HCT116 (cell line): ENCODE measurements at regions not wholly inside any gene's neighbourhood (a gene's known extent, or its start where the extent isn't known, plus 50 kb on each side); places are given as distances from the start of the nearest gene placed in this dataset.

Experiments
- ATAC-seq: fragments of 200-7000 bp; cut with Tn5 transposase; 2 replicates; pipeline ENCODE4 v1.9.1; 2020; ENCODE audit warnings: mild to moderate bottlenecking, moderate library complexity
- BruUV-seq: library from RNA; stranded (reverse); fragments of 400-500 nt; replicated peaks from 2 replicates; lab custom pipeline; 2021; lab: Mats Ljungman, UMichigan
- CTCF ChIA-PET: fragments of 300-600 bp; sonication (Branson Sonifier 250); formaldehyde crosslinking; loops from one replicate; lab custom pipeline; 2021; ENCODE audit warnings: antibody characterized with exemption; lab: Charles Lee
- POLR2A ChIA-PET: fragments of 300-600, 350-600 bp; sonication (Branson Sonifier 250); formaldehyde crosslinking; loops from one replicate; lab custom pipeline; 2021; ENCODE audit warnings: antibody characterized with exemption; lab: Charles Lee
- RAD21 ChIA-PET, 2 experiments: fragments of 300-600 bp; sonication (Branson Sonifier 250); formaldehyde crosslinking; loops; one replicate each; lab custom pipeline; 2023; ENCODE audit warnings: low total read pairs in 2 of 2; ENCODE audit not compliant: uncharacterized antibody in 2 of 2, unreplicated experiment in 2 of 2, low non-redundant PET in 1 of 2; lab: Charles Lee
- DNase-seq: peaks from one replicate; pipeline ENCODE4 v3.0.0-alpha.2; 2010; ENCODE audit warnings: low read depth, low spot score
- H2AFZ ChIP-seq: fragments of 200-600 bp; shearing (Covaris generic), sonication (generic); 2 replicates; pipeline ENCODE4 v1.6.1; 2017; ENCODE audit warnings: low read depth, mixed run types, mixed read lengths, antibody characterized with exemption, low read length; ENCODE audit not compliant: poor library complexity, severe bottlenecking
- H3K27ac ChIP-seq: 2 replicates; pipeline ENCODE4 v1.5.1; 2012; ENCODE audit warnings: low read depth, low read length
- H3K27me3 ChIP-seq: fragments of 200-600 bp; sonication (generic); 2 replicates; pipeline ENCODE4 v1.6.1; 2016; ENCODE audit warnings: mixed run types, low read length, mixed read lengths; ENCODE audit not compliant: insufficient read depth
- H3K36me3 ChIP-seq, 2 experiments: fragments of 200-500 bp in 1 of 2; fragments of 200-600 bp in 1 of 2; sonication (Bioruptor generic) in 1 of 2; sonication (generic) in 1 of 2; 2 replicates each; pipeline versions ENCODE4 v1.5.1 to v1.6.1; 2014 to 2016; ENCODE audit warnings: low read length in 2 of 2, inconsistent platforms in 1 of 2, mixed read lengths in 1 of 2, mixed run types in 1 of 2; ENCODE audit not compliant: insufficient read depth in 2 of 2, control insufficient read depth in 1 of 2
- H3K4me1 ChIP-seq, 2 experiments: fragments of 200-600 bp in 1 of 2; sonication (generic) in 1 of 2; 2 replicates each; pipeline versions ENCODE4 v1.5.1 to v1.6.1; 2012 to 2017; ENCODE audit warnings: low read length in 2 of 2, inconsistent platforms in 1 of 2, mild to moderate bottlenecking in 1 of 2, mixed read lengths in 1 of 2, mixed run types in 1 of 2, moderate library complexity in 1 of 2; ENCODE audit not compliant: insufficient read depth in 2 of 2, control insufficient read depth in 1 of 2
- H3K4me2 ChIP-seq: fragments of 200-600 bp; sonication (generic); 2 replicates; pipeline ENCODE4 v1.6.1; 2017; ENCODE audit warnings: mixed run types, low read length, mixed read lengths
- H3K4me3 ChIP-seq, 2 experiments: fragments of 200-600 bp in 1 of 2; sonication (generic) in 1 of 2; replicated peaks in 1 of 2; 2 replicates each; pipeline ENCODE4 v1.5.1; 2011 to 2016; ENCODE audit warnings: low read length in 2 of 2, control low read depth in 1 of 2, low read depth in 1 of 2, mild to moderate bottlenecking in 1 of 2, mixed read lengths in 1 of 2, mixed run types in 1 of 2
- H3K79me2 ChIP-seq: fragments of 200-600 bp; sonication (generic); 2 replicates; pipeline ENCODE4 v1.6.1; 2017; ENCODE audit warnings: mild to moderate bottlenecking, mixed run types, low read length, moderate library complexity, mixed read lengths; ENCODE audit not compliant: insufficient read depth
- H3K9ac ChIP-seq: fragments of 200-600 bp; sonication (generic); 2 replicates; pipeline ENCODE4 v1.6.1; 2016; ENCODE audit warnings: low read length, mixed read lengths
- H3K9me2 ChIP-seq: fragments of 200-600 bp; sonication (generic), shearing (Covaris generic); 2 replicates; pipeline ENCODE4 v1.6.1; 2017; ENCODE audit warnings: mixed run types, mild to moderate bottlenecking, moderate library complexity; ENCODE audit not compliant: insufficient read depth
- H3K9me3 ChIP-seq, 2 experiments: fragments of 200-500 bp in 1 of 2; fragments of 200-600 bp in 1 of 2; sonication (Bioruptor generic) in 1 of 2; sonication (generic) in 1 of 2; 2 replicates each; pipeline ENCODE4 v1.6.1; 2014 to 2017; ENCODE audit warnings: low read length in 2 of 2, mixed read lengths in 2 of 2, inconsistent platforms in 1 of 2, low read depth in 1 of 2, mild to moderate bottlenecking in 1 of 2, mixed run types in 1 of 2, moderate library complexity in 1 of 2; ENCODE audit not compliant: control insufficient read depth in 1 of 2, insufficient read depth in 1 of 2
- H4K20me1 ChIP-seq: fragments of 200-600 bp; sonication (generic), shearing (Covaris generic); 2 replicates; pipeline ENCODE4 v1.6.1; 2017; ENCODE audit warnings: mixed run types, mild to moderate bottlenecking, moderate library complexity; ENCODE audit not compliant: insufficient read depth
- CBX3 ChIP-seq: IDR thresholded peaks from 2 replicates; pipeline ENCODE4 v1.6.1; 2012; ENCODE audit warnings: low read depth
- CEBPB ChIP-seq: IDR thresholded peaks from 2 replicates; pipeline ENCODE4 v1.6.1; 2012; ENCODE audit warnings: low read depth
- EGR1 ChIP-seq: IDR thresholded peaks from 2 replicates; pipeline ENCODE4 v1.6.1; 2012; ENCODE audit warnings: low read depth
- EZH2 ChIP-seq: fragments of 200-600 bp; sonication (generic); IDR thresholded peaks from 2 replicates; pipeline ENCODE4 v1.6.1; 2017; ENCODE audit warnings: antibody characterized with exemption, mixed run types
- JUND ChIP-seq: IDR thresholded peaks from 2 replicates; pipeline ENCODE4 v1.6.1; 2012
- POLR2A ChIP-seq: IDR thresholded peaks from 2 replicates; pipeline ENCODE4 v1.7.0; 2011; ENCODE audit warnings: borderline replicate concordance; ENCODE audit not compliant: insufficient read depth, insufficient read length; ENCODE audit errors: extremely low read depth
- SIN3A ChIP-seq: IDR thresholded peaks from 2 replicates; pipeline ENCODE4 v1.6.1; 2012; ENCODE audit warnings: low read depth
- SP1 ChIP-seq: IDR thresholded peaks from 2 replicates; pipeline ENCODE4 v1.6.1; 2012; ENCODE audit warnings: low read depth
- ZFX ChIP-seq: fragments of 450-650 bp; IDR thresholded peaks from 2 replicates; pipeline ENCODE4 v1.6.1; 2017
- intact Hi-C: fragments of 100-400 bp; cut with micrococcal nuclease; formaldehyde crosslinking; loops from 2 replicates; pipeline ENCODE4 v1.10.0; 2022
- TF ChIP-seq, protein P1 (sequence below), 3 experiments: fragments of 200-600 bp in 1 of 3; sonication (generic) in 1 of 3; IDR thresholded peaks in 2 of 3; conservative IDR thresholded peaks in 1 of 3; 2 replicates each; pipeline ENCODE4 v1.5.1; 2012 to 2017; ENCODE audit warnings: low read depth in 2 of 3, low read length in 2 of 3, antibody characterized with exemption in 1 of 3, borderline replicate concordance in 1 of 3, control low read depth in 1 of 3, mild to moderate bottlenecking in 1 of 3, mixed read lengths in 1 of 3, mixed run types in 1 of 3, moderate library complexity in 1 of 3; ENCODE audit not compliant: insufficient read depth in 1 of 3
- TF ChIP-seq, protein P2 (sequence below): IDR thresholded peaks from 2 replicates; pipeline ENCODE4 v1.6.1; 2012
- TF ChIP-seq, protein P3 (sequence below): IDR thresholded peaks from 2 replicates; pipeline ENCODE4 v1.6.1; 2011; ENCODE audit warnings: mild to moderate bottlenecking, low read length, moderate library complexity; ENCODE audit not compliant: insufficient replicate concordance; ENCODE audit errors: extremely low read depth

DNA sequence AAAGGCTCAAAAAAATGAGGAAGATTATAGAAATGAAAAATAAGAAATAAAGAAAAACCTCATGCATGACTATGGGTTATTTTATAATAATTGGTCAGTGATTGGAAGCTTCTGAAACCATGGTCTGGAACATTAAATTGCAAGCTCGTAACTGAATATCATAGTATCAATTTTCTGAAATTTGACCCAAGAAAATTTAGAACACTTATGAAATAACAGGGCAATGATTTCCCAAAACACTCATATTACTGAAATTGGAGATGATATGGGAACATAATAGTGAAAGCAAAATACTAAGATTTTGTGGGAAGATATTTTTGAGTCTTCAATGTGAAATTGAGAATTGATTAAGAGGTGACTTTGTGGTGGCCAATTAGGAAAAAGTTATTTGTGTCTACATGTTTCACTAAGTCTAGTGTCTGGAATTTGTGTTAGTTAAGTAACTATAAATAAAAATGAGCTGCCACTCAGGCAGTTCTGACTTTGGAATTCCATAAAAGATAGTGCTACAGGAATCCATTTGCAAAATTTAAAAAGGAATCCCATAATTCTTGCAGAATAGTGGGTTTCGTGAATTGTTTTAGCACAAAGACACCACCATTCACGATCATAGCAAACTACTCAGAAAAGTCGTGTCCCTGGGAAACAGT lies 603.0 kb downstream of the LMO7 start:
- H3K9me3 ChIP-seq: no peaks in the 10 kb centered on the region
- ATAC-seq: no peak
- no peaks in the 10 kb centered on the region for H3K4me1 ChIP-seq
- H3K27me3 ChIP-seq: no peaks in the 10 kb centered on the region
- H3K27ac ChIP-seq: no peak overlapping the region
- H4K20me1 ChIP-seq: no peaks in the 10 kb centered on the region
- DNase-seq: no peak
- no peak overlapping the region for H3K4me2 ChIP-seq
- no peak overlapping the region for H3K4me3 ChIP-seq
- ChIA-PET POLR2A (no interaction called here), RAD21 (no interaction called here), CTCF (no interaction called here)
- H3K9me2 ChIP-seq: no peaks in the 10 kb centered on the region
- no TSS peak for BruUV-seq
- H2AFZ ChIP-seq: no peak overlapping the region
- intact Hi-C loops: no loop called here
- no peaks in the 10 kb centered on the region for H3K36me3 ChIP-seq
- no peak overlapping the region for H3K9ac ChIP-seq
- H3K79me2 ChIP-seq: no peaks in the 10 kb centered on the region
- no peak for TF ChIP-seq EGR1
- no peak for TF ChIP-seq EZH2
- TF ChIP-seq, protein P1, sequence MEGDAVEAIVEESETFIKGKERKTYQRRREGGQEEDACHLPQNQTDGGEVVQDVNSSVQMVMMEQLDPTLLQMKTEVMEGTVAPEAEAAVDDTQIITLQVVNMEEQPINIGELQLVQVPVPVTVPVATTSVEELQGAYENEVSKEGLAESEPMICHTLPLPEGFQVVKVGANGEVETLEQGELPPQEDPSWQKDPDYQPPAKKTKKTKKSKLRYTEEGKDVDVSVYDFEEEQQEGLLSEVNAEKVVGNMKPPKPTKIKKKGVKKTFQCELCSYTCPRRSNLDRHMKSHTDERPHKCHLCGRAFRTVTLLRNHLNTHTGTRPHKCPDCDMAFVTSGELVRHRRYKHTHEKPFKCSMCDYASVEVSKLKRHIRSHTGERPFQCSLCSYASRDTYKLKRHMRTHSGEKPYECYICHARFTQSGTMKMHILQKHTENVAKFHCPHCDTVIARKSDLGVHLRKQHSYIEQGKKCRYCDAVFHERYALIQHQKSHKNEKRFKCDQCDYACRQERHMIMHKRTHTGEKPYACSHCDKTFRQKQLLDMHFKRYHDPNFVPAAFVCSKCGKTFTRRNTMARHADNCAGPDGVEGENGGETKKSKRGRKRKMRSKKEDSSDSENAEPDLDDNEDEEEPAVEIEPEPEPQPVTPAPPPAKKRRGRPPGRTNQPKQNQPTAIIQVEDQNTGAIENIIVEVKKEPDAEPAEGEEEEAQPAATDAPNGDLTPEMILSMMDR (IDR thresholded peaks at IDR 0.05 in 2 of 3, conservative IDR thresholded peaks at IDR 0.05 in 1 of 3; ENCODE audit: borderline replicate concordance in 1 of 3, insufficient read depth in 1 of 3, low read depth in 2 of 3, low read length in 2 of 3): no peak
- no peak for TF ChIP-seq JUND
- no peak for TF ChIP-seq POLR2A
- TF ChIP-seq, protein P2, sequence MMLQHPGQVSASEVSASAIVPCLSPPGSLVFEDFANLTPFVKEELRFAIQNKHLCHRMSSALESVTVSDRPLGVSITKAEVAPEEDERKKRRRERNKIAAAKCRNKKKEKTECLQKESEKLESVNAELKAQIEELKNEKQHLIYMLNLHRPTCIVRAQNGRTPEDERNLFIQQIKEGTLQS: no peak

DNA sequence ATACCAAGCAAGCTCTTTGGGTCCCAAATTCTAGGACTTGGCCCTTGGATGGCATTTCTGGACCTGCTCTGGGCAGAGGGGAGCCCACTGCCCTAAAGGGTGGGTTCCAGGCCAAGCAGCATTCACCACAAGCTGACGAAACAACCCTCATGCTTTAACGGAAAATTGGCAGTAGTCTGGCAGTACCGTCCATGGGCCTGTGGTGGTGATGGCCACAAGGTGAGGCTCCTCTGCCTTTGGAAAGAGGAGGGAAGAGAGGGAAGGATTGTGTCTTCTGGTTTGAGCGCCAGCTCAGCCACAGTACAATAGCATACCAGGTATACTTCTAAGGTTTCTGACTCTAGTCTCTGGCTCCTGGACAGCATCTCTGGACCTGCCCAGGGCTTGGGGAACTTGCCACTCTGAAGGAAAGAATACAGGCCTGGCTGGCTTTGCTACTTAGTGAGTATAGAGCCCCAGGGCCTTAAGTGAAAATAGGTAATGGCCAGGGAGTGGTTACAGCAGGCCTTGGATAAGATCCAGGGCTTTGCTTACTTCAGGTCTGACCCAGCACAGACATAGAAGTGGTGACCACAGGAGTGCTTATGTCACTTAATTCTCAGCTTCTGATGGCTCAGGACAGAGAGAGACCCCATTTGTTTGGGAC lies 595.5 kb downstream of the LMO7 start:
- H3K9me2 ChIP-seq: no peaks in the 10 kb centered on the region
- no peaks in the 10 kb centered on the region for H4K20me1 ChIP-seq
- no peaks in the 10 kb centered on the region for H3K27me3 ChIP-seq
- H3K4me2 ChIP-seq: no peak overlapping the region
- no peak overlapping the region for H3K9ac ChIP-seq
- POLR2A ChIA-PET: no interaction called here
- H3K4me1 ChIP-seq: no peaks in the 10 kb centered on the region
- ATAC-seq (no peak), DNase-seq (no peak)
- intact Hi-C loops: no loop called here
- no peaks in the 10 kb centered on the region for H3K9me3 ChIP-seq
- CTCF ChIA-PET: no interaction called here
- H3K27ac ChIP-seq: no peak overlapping the region
- H3K4me3 ChIP-seq: no peak overlapping the region
- H3K36me3 ChIP-seq: no peaks in the 10 kb centered on the region
- RAD21 ChIA-PET: no interaction called here
- no peak overlapping the region for H2AFZ ChIP-seq
- H3K79me2 ChIP-seq: no peaks in the 10 kb centered on the region
- BruUV-seq: no TSS peak
- TF ChIP-seq, protein P3, sequence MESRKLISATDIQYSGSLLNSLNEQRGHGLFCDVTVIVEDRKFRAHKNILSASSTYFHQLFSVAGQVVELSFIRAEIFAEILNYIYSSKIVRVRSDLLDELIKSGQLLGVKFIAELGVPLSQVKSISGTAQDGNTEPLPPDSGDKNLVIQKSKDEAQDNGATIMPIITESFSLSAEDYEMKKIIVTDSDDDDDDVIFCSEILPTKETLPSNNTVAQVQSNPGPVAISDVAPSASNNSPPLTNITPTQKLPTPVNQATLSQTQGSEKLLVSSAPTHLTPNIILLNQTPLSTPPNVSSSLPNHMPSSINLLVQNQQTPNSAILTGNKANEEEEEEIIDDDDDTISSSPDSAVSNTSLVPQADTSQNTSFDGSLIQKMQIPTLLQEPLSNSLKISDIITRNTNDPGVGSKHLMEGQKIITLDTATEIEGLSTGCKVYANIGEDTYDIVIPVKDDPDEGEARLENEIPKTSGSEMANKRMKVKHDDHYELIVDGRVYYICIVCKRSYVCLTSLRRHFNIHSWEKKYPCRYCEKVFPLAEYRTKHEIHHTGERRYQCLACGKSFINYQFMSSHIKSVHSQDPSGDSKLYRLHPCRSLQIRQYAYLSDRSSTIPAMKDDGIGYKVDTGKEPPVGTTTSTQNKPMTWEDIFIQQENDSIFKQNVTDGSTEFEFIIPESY: no peak
- TF ChIP-seq, protein P2: no peak
- no peak for TF ChIP-seq CEBPB
- TF ChIP-seq CBX3: no peak
- no peak for TF ChIP-seq ZFX
- TF ChIP-seq, protein P1 (IDR thresholded peaks at IDR 0.05 in 2 of 3, conservative IDR thresholded peaks at IDR 0.05 in 1 of 3; ENCODE audit: borderline replicate concordance in 1 of 3, insufficient read depth in 1 of 3, low read depth in 2 of 3, low read length in 2 of 3): no peak
- no peak for TF ChIP-seq EGR1
- no peak for TF ChIP-seq SIN3A
- no peak for TF ChIP-seq SP1
